AG20443 (cell line): ENCODE measurements at regions not wholly inside any gene's neighbourhood (a gene's known extent, or its start where the extent isn't known, plus 50 kb on each side); places are given as distances from the start of the nearest gene placed in this dataset.

ENCODE experiments used
- DNase-seq: peaks from one replicate; pipeline ENCODE4 v3.0.0; 2012; ENCODE audit warnings: low spot score, mixed read lengths

DNA sequence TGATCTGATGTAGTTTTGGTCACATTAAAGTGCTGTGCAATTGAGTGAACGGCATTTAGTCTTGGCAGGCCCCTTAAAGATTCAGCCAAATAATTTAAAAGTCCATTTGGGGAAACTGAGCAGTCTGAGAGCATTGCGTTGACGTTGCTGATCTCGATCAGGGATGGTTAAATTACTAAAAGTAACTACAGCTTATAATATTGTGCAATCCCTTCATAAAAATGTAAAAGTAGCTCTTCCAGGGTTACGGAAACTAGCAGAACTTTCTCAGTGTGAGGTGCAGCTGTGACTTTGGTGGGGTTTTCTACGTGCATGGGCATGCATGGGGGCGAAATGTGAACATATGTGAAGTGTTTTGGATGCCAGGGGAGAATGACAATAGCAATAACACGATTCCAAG is 184.5 kb upstream of the RNF32 start:
- DNase-seq: no peak

DNA sequence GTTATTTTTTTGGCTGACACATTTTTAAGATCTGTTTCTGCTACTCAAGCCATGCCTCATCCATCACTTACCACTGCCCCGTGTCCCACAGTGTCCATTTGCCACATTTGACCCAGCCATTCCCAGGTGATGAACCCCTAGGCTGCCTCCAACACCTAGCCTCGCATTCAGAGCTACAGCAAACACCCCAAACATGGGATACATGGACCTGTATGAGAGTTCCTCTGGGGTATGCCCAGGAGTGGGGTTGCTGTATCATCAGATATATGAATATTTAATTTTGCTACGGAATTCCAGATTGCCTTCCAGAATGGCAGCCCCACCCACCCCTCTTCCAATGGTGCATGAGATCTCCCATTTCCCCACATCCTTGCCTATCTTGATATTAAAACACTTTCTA is 190.1 kb upstream of the RNF32 start:
- DNase-seq: no peak

DNA sequence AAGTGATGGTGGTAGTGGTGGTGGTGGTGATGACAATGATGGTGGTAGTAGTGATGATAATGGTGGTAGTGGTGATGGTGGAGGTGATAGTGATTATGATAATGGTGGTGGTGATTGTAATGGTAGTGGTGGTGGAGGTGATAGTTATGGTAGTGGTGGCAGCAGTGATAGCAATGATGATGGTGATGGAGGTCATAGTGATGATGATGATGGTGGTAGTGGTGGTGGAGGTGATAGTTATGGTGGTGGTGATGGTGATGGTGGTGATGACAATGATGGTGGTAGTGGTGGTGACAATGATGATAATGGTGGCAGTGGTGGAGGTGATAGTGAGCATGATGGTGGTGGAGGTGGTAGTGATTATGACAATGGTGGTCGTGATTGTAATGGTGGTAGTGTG is 191.7 kb upstream of the RNF32 start:
- no peak for DNase-seq

DNA sequence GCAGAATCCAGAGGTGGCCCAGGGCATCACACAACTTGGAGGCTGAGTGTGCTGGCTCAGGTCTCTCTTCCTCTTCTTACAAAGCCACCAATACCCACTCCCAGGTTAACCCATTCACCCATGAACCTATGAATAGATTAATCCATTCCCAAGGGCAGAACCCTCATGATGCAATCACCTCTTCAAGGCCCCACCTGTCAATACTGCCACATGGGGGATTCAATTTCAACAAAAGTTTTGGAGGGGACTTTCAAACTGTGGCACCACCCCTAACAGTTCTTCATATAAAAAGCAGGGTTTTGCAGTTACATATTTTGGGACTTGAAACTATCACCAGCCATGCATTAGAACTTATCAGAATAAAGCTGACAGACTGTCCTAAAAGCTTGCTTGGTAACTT is 193.6 kb upstream of the RNF32 start:
- no peak for DNase-seq

DNA sequence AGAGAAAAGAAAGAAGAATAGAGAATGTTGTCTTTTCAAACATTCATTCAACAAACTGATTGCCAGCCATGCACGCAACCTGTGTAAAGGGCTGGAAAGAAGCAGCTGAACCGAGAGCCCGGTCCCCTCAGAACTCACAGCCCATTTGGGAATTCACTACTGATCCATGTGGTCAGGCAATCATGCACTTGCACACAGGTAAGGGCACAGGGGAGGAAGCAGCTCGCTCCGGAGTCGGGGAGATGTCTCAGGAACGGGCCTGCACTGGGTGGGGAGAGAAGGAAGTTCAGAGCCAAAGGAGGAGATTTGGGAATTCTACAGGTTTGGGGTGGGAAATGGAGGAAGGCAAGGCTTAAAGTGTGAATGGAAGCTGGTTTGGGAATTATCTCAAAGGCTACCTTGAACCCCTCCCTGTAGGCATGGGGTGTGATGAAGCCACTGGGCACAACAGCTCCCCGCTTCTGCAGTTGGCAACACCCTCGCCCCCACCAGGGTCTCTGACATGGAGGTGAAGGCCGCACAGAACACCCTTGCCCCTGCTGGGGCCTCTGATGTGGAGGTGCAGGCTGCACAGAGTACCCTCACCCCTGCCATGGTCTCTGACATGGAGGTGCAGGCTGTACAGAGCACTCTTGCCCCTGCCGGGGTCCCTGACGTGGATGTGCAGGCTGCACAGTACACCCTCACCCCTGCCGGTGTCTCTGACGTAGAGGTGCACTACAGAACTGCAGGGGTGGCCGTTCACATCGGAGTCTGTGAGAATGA is 194.4 kb upstream of the RNF32 start:
- DNase-seq: no peak

DNA sequence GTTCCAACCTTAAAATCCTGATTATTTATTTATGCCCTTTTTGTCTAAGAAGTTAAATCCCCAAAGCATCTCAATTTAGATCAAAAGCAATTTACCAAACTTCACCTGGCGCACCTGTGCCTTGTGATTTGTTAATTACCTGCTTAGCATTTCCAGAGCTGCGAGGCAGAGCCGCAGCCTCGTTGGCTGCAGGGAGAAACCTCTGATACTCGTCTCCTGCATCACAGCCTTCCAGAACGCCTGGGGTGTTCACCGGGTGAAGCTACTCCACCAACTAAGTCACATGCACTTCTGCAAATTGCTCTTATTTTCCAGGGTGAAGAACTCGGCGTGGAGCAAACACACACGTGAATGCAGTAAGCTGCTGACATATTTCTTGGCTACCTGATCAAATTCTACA is 198.1 kb upstream of the RNF32 start:
- no peak for DNase-seq

DNA sequence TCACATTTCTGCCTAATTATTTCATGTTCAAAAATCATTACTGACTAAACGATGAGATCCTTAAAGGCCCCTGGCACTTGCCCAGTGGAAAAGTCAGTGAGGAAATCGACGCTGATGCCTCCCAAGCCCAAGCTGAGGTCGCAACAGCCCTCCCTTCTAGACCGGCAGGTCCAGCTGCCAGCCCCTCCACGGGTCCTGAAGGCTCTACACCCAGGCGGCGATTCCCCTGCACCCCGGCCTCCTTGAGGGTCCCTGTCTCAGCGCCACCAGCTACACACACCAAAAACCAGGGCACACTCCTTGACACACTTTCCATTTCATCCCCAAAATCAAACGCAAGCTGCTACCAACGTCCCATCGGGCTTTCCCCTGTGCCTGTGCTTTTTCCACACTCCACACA is 200.1 kb upstream of the RNF32 start:
- no peak for DNase-seq

DNA sequence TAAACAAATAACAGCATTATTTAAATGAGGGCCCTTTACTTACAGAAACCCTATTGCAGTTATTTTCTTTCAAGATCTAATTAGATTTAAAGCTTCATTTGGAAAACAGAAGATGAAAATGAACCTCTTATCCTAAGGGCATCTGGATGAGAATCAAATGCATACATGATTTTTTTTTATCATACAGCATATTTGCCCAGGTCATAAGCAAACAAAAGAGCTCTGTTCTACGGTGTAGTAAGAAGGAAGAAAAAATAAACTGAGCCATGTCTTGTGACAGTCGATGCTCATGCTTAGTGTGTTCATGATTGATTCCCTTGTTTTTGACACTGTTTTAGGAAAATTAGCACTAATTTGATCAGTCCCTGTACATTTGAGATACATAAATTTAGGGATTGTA is 202.6 kb upstream of the RNF32 start:
- no peak for DNase-seq

DNA sequence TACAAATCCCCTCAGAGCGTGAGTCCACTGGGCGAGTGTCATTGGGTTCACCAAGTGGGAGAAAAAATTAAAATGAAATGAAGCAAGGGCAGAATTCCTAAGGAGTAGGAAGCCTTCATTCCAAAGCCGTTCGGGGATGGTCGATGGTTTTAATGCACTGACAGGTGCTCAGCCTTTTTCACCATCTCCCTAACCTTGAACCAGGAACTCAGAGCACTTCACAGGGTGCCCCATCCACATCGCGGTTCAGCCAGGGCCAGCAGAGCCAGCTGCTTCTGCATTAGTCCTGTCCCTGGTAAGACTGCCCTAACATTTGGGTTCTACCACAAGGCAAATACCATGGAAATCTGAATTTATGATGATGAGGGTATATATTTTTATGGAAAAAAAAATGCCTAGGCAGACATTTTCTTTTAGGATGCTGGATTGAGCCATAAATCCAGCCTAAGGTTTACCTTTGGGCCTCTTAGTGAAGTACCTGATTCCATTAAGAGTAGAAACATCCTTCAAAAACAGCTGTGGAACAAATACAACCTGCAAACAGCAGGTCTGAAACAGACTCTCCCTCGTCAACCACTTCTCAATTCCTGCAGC is 203.5 kb upstream of the RNF32 start:
- DNase-seq: no peak

DNA sequence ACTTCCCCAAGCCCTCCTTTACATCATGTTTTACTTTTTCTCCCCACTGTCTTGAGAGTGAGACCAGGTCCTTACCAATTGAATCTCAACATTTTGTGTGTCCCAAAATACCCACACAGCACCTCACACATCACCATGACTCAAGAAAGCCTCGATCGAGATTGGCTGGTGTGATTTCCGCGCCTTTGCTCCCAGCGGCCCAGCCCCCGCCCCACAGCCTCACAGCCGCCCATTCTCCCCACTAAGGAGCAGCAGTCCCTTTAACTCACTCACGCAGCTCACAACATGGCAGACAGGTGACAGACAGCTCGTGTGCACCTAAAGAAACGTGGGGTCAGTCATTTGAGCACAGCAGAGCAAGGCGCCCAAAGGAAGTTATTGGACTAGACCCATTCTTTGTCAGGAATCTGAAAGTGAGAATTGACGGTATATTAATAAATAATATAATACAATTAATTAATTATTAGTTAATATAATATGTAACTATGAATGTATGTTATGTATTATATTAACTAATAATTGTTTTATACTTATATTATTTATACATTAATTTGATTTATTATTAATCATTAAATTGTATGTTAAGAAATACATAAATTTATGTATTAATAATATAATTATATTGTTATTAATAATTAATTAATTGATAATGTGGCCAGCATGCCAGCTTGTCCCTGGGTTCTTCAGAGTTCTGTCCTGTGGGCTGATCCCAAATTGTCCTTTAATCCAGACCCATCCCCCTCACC is 204.9 kb upstream of the RNF32 start:
- no peak for DNase-seq

DNA sequence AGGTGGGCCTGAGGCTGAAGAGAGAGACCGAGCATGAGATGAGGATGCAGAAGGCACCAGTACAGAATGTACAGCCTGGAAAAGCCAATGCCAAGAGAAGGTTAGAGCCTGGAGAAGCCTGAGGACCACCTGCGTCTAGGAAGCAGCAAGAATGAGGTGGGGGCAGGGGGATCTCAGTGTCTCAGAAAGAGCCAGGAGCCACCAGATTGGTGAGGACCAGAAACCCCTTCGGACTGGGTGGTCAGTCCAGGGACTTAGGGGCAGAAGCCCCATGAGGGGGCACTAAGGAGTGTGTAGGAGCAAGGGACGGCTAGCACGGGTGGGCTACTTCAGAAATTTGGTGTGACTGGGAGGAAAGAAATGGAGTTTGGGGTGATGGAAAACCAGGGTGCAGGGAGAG is 205.9 kb upstream of the RNF32 start:
- DNase-seq: no peak

DNA sequence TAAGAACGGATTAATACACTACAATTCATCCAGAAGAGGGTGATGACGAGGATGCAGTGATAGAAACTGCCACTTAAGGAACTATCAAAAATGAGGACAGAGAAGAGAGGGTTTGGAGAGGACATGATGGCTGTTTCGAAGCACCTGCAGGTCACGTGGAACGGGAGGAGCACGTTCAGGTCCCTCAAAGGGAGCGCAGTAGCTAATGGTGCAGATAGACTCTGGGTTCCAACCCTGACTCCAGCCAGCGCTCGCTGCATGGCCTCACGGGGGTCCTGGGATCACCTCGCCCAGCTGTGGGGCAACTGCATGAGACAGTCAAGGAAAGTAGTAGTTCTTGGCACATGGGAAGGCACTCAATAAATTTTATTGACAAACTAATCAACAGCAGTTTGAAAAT is 208.6 kb upstream of the RNF32 start:
- no peak for DNase-seq

DNA sequence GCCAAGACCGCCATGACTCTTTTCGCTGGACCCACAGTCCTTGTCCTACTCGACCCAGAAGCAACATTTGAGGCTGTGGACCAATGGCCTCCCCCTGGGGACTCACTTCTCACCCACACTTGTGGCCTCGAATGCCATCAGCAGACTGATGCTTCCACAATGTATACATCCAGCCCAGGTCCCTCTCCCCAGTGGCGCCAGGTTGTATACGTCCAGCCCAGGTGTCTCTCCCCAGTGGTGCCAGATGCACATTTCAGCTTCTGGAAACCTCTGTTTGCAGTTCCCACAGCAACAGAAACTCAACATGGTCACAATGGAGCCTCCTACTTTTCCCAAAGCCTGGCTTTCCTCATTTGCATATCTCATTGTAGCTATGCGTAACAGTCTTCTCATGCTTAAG is 210.5 kb upstream of the RNF32 start:
- no peak for DNase-seq

DNA sequence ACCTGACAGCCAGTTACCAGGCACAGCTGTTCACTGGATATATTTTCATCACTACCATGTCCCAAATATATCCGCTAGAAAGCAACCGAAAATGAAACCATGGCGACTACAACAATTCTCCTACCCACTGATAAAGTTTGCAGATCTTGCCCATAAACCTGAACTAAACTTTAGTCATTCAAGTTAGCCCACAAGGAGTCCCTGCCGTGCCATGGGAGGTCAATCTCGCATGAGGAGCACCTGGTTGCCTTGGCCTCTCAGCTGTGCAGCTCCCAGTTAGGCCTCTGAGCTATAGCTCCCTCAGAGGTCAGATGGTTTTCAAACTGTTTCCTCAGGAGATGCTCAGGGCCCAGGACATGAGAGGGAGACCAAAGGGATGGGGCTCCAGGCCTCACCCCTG is 211.1 kb upstream of the RNF32 start:
- no peak for DNase-seq

DNA sequence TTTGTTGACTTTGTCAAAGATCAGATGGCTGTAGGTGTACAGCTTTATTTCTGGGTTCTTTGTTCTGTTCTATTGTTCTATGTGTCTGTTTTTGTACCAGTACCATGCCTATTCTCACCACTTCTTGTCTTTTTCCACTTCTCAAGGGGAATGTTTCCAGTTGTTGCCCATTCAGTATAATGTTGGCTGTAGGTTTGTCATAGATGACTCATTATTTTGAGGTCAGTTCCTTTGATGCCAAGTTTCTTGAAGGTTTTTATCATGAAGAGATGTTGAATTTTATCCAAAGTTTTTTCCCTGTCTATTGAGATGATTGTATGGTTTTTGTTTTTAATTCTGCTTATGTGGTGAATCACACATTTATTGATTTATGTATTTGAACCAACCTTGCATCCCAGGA is 216.7 kb upstream of the RNF32 start:
- DNase-seq: no peak

DNA sequence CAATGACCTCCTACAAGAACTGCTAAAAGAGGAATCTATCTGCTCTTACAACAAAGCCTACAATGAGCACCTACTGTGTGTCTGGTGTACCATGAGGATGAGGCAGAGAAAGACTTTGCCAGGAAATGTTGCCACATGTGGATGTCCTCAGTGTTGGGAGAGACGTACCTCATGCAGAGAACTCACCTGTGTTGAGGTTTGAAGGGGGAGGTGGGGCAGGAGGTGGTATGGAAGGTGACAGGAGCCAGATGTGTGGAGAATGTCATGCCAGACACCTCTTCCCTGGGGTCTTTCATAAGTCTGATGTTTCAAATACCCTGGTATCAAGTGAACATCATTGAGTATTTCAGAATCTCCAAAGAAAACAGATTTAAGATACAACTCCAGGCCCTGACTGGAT is 220.1 kb upstream of the RNF32 start:
- no peak for DNase-seq

DNA sequence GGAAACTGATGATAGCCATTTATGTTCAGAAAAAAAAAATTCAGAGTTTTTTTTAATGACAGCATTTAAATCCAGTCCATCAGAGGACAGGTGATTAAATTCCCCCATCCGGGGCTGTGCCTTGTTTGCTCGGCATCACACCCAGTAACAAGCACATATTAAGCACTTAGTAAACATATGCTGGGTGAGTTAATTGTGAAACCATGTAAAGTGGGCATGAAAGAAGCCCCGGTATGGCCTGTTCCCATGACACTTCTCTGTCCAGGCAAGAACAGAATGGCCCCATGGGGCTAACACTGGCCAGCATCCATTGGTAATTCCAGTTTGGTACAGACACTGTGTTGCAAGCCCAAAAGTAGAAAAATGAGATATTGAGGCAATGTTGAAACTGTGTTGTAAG is 220.8 kb upstream of the RNF32 start:
- DNase-seq: no peak

DNA sequence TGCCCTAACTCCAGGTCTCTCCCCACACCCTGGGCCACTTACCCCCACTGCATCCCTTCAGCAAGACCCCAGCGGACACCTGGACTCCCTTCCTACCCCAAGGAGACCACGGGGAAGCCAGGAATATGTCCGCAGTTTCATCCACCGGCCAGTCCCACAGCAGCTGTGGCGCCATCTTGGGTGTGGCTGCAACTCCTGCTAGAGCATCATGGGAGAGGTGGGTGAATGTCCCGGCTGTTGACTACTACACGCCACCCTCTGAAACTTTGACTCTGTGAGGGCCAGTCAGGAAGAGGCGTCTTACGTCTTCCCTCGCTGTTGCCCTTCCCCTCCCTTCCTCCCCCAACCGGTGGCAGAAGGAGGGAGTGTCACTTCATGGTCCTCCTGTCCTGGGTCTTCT is 238.3 kb upstream of the RNF32 start:
- DNase-seq: no peak

DNA sequence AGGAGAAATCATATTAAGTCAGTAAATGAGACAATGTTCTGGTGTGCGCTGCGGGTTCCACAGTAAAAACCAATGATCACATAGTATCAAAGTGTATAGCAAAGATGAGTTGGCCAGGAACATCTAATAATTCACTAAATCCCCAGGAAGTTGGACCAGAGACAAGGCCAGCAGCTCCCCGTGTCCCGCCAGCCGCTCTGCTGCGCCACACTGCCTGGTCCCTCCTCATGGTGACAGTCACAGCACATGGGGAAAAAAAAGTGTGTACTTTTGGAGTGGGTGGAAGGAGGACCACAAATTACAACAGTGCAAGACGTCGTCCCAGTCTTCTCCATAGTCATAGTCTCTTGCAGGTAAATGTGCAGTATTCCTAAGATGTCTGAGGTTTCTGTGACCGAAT is 239.0 kb upstream of the RNF32 start:
- DNase-seq: no peak

DNA sequence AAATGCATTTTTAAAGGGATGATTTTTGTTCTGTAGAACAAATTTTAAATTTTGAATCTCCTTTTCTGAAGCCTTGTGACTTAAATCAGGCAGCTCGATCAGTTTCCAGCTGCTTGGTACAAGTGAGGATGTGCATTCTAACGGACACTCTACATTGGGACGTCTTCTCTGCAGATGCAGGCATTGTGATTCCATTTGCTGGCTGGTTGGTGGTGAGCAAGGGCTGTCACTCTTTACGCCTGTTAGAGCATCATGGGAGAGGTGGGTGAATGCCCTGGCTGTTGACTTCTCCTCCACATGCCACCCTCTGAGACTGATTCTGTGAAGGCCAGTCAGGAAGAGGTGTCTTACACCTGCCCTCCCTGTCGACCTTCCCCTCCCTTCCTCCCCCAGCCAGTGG is 240.5 kb upstream of the RNF32 start:
- no peak for DNase-seq

DNA sequence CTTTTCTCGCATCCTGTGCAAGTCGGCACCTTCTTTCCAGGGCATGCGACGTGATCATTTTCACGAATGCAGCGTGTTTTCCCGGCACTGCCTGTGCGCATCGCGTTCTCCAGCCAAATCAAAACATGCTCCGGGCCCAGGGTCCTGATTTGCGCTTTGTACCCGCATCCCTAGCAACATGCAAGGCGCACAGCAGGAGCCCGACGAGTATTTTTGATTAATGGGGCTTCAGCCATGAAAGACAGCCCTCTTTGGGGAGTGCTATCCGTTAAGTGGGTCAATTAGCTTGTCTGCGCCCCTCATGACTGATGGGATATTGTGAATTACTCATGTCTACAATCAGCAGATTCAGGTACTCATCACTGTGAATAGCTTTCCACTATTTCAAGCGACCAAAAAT is 243.3 kb upstream of the RNF32 start:
- DNase-seq: no peak

DNA sequence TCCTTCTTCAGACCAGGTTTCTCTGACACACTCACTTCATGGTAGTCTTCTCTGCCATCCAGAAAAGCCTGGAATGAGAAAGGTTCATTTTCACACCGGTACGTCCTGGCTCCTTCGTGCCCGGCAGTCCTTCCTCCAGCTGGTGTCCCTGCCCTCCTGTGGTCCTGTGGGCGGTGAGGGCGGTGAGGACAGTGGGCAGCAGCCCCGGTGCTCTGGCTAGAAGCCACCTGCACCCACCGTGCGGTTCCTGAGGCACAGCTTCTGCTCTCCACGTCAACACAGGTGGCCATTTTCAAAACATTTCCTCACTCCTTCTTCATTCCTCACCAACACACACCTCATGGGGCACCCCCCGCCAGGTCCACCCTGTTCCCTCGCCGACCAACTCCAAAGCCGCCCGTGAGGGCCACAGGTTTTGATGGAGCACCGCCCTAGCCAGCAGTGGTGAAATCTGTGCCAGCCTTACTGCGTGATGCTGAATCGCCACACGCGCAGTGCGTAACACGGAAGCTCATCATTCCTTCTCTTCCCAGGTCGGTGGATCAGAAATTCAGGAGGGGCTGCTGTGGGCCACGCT is 251.4 kb upstream of the RNF32 start:
- DNase-seq: no peak

DNA sequence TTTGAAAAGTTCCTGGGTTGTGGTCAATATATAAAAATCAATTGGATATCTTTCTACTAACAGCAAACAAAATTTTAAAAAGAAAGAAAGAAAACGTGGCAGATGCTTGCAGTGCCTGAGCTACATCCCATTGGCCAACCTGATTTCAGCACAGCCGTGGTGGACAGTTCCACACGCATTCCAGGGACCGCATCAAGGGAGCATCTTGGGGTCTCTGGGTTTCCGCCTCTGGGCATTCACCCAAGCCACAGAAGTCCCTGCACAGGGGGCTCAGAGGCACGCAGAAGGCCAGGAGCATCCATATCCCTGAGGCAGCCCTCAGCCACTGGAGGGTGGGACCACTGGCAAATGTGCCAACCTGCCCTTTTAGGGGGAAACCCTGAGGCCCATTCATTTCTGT is 254.5 kb upstream of the RNF32 start:
- DNase-seq: no peak
